Immature natural killer cell (primary cell): ENCODE measurements at regions not wholly inside any gene's neighbourhood (a gene's known extent, or its start where the extent isn't known, plus 50 kb on each side); places are given as distances from the start of the nearest gene placed in this dataset.
"Not testable (repeated sequence)": the region's sequence is repeated elsewhere in the genome, so short reads cannot be mapped to it uniquely, and the experiment has no call there.

Experiments used
- DNase-seq, 3 donors: peaks; one replicate each; pipeline ENCODE4 v3.0.0; 2022; ENCODE audit warnings: mixed read lengths in 1 of 3
- H3K27ac Mint-ChIP-seq, 6 donors: one replicate each; pipeline ENCODE4 v1.8.0; 2020; ENCODE audit warnings: mixed read lengths in 6 of 6, mild to moderate bottlenecking in 5 of 6, inconsistent platforms in 4 of 6, moderate library complexity in 3 of 6
- H3K27me3 Mint-ChIP-seq, 3 donors: one replicate each; pipeline ENCODE4 v1.8.0; 2020 to 2021; ENCODE audit warnings: low read depth in 3 of 3, mild to moderate bottlenecking in 3 of 3, mixed read lengths in 3 of 3, moderate library complexity in 3 of 3, inconsistent platforms in 1 of 3
- H3K36me3 Mint-ChIP-seq, 3 donors: one replicate each; pipeline ENCODE4 v1.8.0; 2020; ENCODE audit warnings: mixed read lengths in 3 of 3, inconsistent platforms in 2 of 3, mild to moderate bottlenecking in 2 of 3
- H3K4me1 Mint-ChIP-seq, 2 donors: one replicate each; pipeline ENCODE4 v1.8.0; 2020; ENCODE audit warnings: inconsistent platforms in 2 of 2, mild to moderate bottlenecking in 2 of 2, mixed read lengths in 2 of 2, moderate library complexity in 1 of 2
- H3K4me3 Mint-ChIP-seq, 5 donors: one replicate each; pipeline ENCODE4 v1.8.0; 2020; ENCODE audit warnings: mild to moderate bottlenecking in 5 of 5, mixed read lengths in 5 of 5, inconsistent platforms in 3 of 5, moderate library complexity in 3 of 5
- H3K9me3 Mint-ChIP-seq, 6 donors: one replicate each; pipeline ENCODE4 v1.8.0; 2020; ENCODE audit warnings: mild to moderate bottlenecking in 6 of 6, mixed read lengths in 6 of 6, inconsistent platforms in 4 of 6, moderate library complexity in 3 of 6

GRCh38 chr1:14254251-14254650 is 344.2 kb upstream of the KAZN start:
- H3K9me3 Mint-ChIP-seq, result no peaks in the 10 kb centered on the region
- no peak for DNase-seq
- H3K27ac Mint-ChIP-seq, result no peak overlapping the region
- no peaks in the 10 kb centered on the region for H3K36me3 Mint-ChIP-seq
- no peak overlapping the region for H3K4me3 Mint-ChIP-seq
- H3K4me1 Mint-ChIP-seq, result no peaks in the 10 kb centered on the region
- H3K27me3 Mint-ChIP-seq, result peaks cover 0 to 3% (median 2%) of the 10 kb centered on the region in 3 donors

GRCh38 chr1:14255233-14255632 is 343.3 kb upstream of the KAZN start:
- H3K36me3 Mint-ChIP-seq, result no peaks in the 10 kb centered on the region
- no peaks in the 10 kb centered on the region for H3K9me3 Mint-ChIP-seq
- no peak overlapping the region for H3K27ac Mint-ChIP-seq
- peaks cover 0 to 4% (median 3%) of the 10 kb centered on the region in 3 donors for H3K27me3 Mint-ChIP-seq
- no peak overlapping the region for H3K4me3 Mint-ChIP-seq
- DNase-seq, result no peak
- no peaks in the 10 kb centered on the region for H3K4me1 Mint-ChIP-seq

GRCh38 chr1:14255711-14256110 is 342.8 kb upstream of the KAZN start:
- Mint-ChIP-seq H3K27ac (no peak overlapping the region), H3K9me3 (no peaks in the 10 kb centered on the region), H3K4me3 (no peak overlapping the region), H3K27me3 (peaks cover 0 to 4% (median 3%) of the 10 kb centered on the region in 3 donors), H3K36me3 (no peaks in the 10 kb centered on the region), H3K4me1 (no peaks in the 10 kb centered on the region)
- DNase-seq, result no peak

GRCh38 chr1:14259191-14259757 is 339.2 kb upstream of the KAZN start:
- H3K27ac Mint-ChIP-seq, result no peak overlapping the region
- H3K36me3 Mint-ChIP-seq, result no peaks in the 10 kb centered on the region
- H3K27me3 Mint-ChIP-seq, result peaks cover 0 to 18% (median 7%) of the 10 kb centered on the region in 3 donors
- no peaks in the 10 kb centered on the region for H3K9me3 Mint-ChIP-seq
- no peak overlapping the region for H3K4me3 Mint-ChIP-seq
- H3K4me1 Mint-ChIP-seq, result no peaks in the 10 kb centered on the region
- DNase-seq, result no peak

GRCh38 chr1:14260480-14260879 is 338.0 kb upstream of the KAZN start:
- Mint-ChIP-seq H3K36me3 (no peaks in the 10 kb centered on the region), H3K27me3 (peaks cover 0 to 23% (median 7%) of the 10 kb centered on the region in 3 donors), H3K9me3 (no peaks in the 10 kb centered on the region), H3K27ac (no peak overlapping the region), H3K4me1 (no peaks in the 10 kb centered on the region), H3K4me3 (no peak overlapping the region)
- DNase-seq, result no peak

GRCh38 chr1:14261395-14261794 is 337.1 kb upstream of the KAZN start:
- H3K4me1 Mint-ChIP-seq, result no peaks in the 10 kb centered on the region
- DNase-seq, result no peak
- no peaks in the 10 kb centered on the region for H3K9me3 Mint-ChIP-seq
- H3K27ac Mint-ChIP-seq, result no peak overlapping the region
- peaks cover 0 to 23% (median 9%) of the 10 kb centered on the region in 3 donors for H3K27me3 Mint-ChIP-seq
- no peaks in the 10 kb centered on the region for H3K36me3 Mint-ChIP-seq
- H3K4me3 Mint-ChIP-seq, result no peak overlapping the region

- H3K9me3 Mint-ChIP-seq, result no peaks in the 10 kb centered on the region
- no peak overlapping the region for H3K27ac Mint-ChIP-seq
- no peaks in the 10 kb centered on the region for H3K36me3 Mint-ChIP-seq
- no peak overlapping the region for H3K4me3 Mint-ChIP-seq
- peaks cover 0 to 24% (median 9%) of the 10 kb centered on the region in 3 donors for H3K27me3 Mint-ChIP-seq
- DNase-seq, result no peak
- no peaks in the 10 kb centered on the region for H3K4me1 Mint-ChIP-seq
These were observed 335.8 kb upstream of the KAZN start for GRCh38 chr1:14262637-14263036.

- Mint-ChIP-seq H3K4me3 (no peak overlapping the region), H3K9me3 (peaks cover 0 to under 1% (median 0%) of the 10 kb centered on the region in 6 donors), H3K27ac (no peak overlapping the region), H3K4me1 (no peaks in the 10 kb centered on the region), H3K36me3 (no peaks in the 10 kb centered on the region), H3K27me3 (peaks cover 0 to 27% (median 9%) of the 10 kb centered on the region in 3 donors)
- DNase-seq, result no peak
These were observed 335.3 kb upstream of the KAZN start for GRCh38 chr1:14263225-14263624.

GRCh38 chr1:14263671-14264070 is 334.8 kb upstream of the KAZN start:
- H3K4me3 Mint-ChIP-seq, result no peak overlapping the region

GRCh38 chr1:14265495-14265894 is 333.0 kb upstream of the KAZN start:
- H3K27ac Mint-ChIP-seq, result no peak overlapping the region
- no peak for DNase-seq
- no peaks in the 10 kb centered on the region for H3K4me1 Mint-ChIP-seq
- no peak overlapping the region for H3K4me3 Mint-ChIP-seq
- H3K27me3 Mint-ChIP-seq, result peaks cover 0 to 25% (median 6%) of the 10 kb centered on the region in 3 donors
- no peaks in the 10 kb centered on the region for H3K36me3 Mint-ChIP-seq
- H3K9me3 Mint-ChIP-seq, result peaks cover 0 to 2% (median 0%) of the 10 kb centered on the region in 6 donors

More at GRCh38 chr1:14263671-14264070, 334.8 kb upstream of the KAZN start:
- no peaks in the 10 kb centered on the region for H3K4me1 Mint-ChIP-seq
- H3K36me3 Mint-ChIP-seq, result no peaks in the 10 kb centered on the region
- peaks cover 0 to 2% (median 0%) of the 10 kb centered on the region in 6 donors for H3K9me3 Mint-ChIP-seq
- DNase-seq, result no peak
- H3K27ac Mint-ChIP-seq, result no peak overlapping the region
- peaks cover 0 to 27% (median 9%) of the 10 kb centered on the region in 3 donors for H3K27me3 Mint-ChIP-seq

GRCh38 chr1:14267991-14268390 is 330.5 kb upstream of the KAZN start:
- Mint-ChIP-seq H3K4me1 (no peaks in the 10 kb centered on the region), H3K4me3 (no peak overlapping the region), H3K27ac (no peak overlapping the region), H3K36me3 (no peaks in the 10 kb centered on the region), H3K27me3 (peaks cover 3 to 18% (median 5%) of the 10 kb centered on the region in 3 donors), H3K9me3 (peaks cover 0 to 2% (median 0%) of the 10 kb centered on the region in 6 donors)
- no peak for DNase-seq

GRCh38 chr1:14270821-14271220 is 327.7 kb upstream of the KAZN start:
- H3K27ac Mint-ChIP-seq, result no peak overlapping the region
- peaks cover 3 to 7% (median 6%) of the 10 kb centered on the region in 3 donors for H3K27me3 Mint-ChIP-seq
- H3K4me3 Mint-ChIP-seq, result no peak overlapping the region
- DNase-seq, result no peak
- H3K36me3 Mint-ChIP-seq, result no peaks in the 10 kb centered on the region
- H3K9me3 Mint-ChIP-seq, result peaks cover 0 to 2% (median 0%) of the 10 kb centered on the region in 6 donors
- H3K4me1 Mint-ChIP-seq, result no peaks in the 10 kb centered on the region

GRCh38 chr1:14273811-14274210 is 324.7 kb upstream of the KAZN start:
- H3K27ac Mint-ChIP-seq, result no peak overlapping the region
- H3K4me1 Mint-ChIP-seq, result no peaks in the 10 kb centered on the region
- H3K27me3 Mint-ChIP-seq, result peaks cover 3 to 7% (median 3%) of the 10 kb centered on the region in 3 donors
- H3K9me3 Mint-ChIP-seq, result no peaks in the 10 kb centered on the region
- H3K36me3 Mint-ChIP-seq, result no peaks in the 10 kb centered on the region
- no peak for DNase-seq
- H3K4me3 Mint-ChIP-seq, result no peak overlapping the region

- H3K27ac Mint-ChIP-seq, H3K9me3 Mint-ChIP-seq: not testable (repeated sequence)
These were observed 318.6 kb upstream of the KAZN start for GRCh38 chr1:14279891-14280290.

GRCh38 chr1:14280909-14281308 is 317.6 kb upstream of the KAZN start:
- H3K9me3 Mint-ChIP-seq, result no peaks in the 10 kb centered on the region
- H3K27me3 Mint-ChIP-seq, result peaks cover 0 to 8% (median 0%) of the 10 kb centered on the region in 3 donors
- no peaks in the 10 kb centered on the region for H3K36me3 Mint-ChIP-seq
- DNase-seq, result no peak
- no peak overlapping the region for H3K27ac Mint-ChIP-seq
- no peaks in the 10 kb centered on the region for H3K4me1 Mint-ChIP-seq
- no peak overlapping the region for H3K4me3 Mint-ChIP-seq

More at GRCh38 chr1:14279891-14280290, 318.6 kb upstream of the KAZN start:
- not testable (repeated sequence) for H3K36me3 Mint-ChIP-seq, H3K4me1 Mint-ChIP-seq, H3K4me3 Mint-ChIP-seq, DNase-seq
- peaks cover 0 to 10% (median 0%) of the 10 kb centered on the region in 3 donors for H3K27me3 Mint-ChIP-seq
